PFSK-1 (cell line): ENCODE measurements at regions not wholly inside any gene's neighbourhood (a gene's known extent, or its start where the extent isn't known, plus 50 kb on each side); places are given as distances from the start of the nearest gene placed in this dataset.

Experiments used
- POLR2AphosphoS5 ChIP-seq: IDR thresholded peaks from 2 replicates; pipeline ENCODE4 v1.6.1; 2012; ENCODE audit warnings: low read depth, mild to moderate bottlenecking, control low read depth, low read length, moderate library complexity
- SIN3A ChIP-seq: IDR thresholded peaks from 2 replicates; pipeline ENCODE4 v1.6.1; 2012; ENCODE audit warnings: mild to moderate bottlenecking, low read length, moderate library complexity, borderline replicate concordance; ENCODE audit not compliant: insufficient read depth

GRCh38 chr6:17007749-17008148 lies 94.1 kb upstream of the STMND1 start:
- TF ChIP-seq POLR2AphosphoS5 = no peak
- TF ChIP-seq SIN3A = no peak
